ENCODE measurements at regions not wholly inside any gene's neighbourhood (a gene's known extent, or its start where the extent isn't known, plus 50 kb on each side); places are given as distances from the start of the nearest gene placed in this dataset.

- H3K9me3 ChIP-seq (ENCODE audit: severe bottlenecking): no peaks in the 10 kb centered on the region
- no peak for TF ChIP-seq CTCF (IDR thresholded peaks at IDR 0.05; ENCODE audit: poor library complexity, severe bottlenecking)
- no peak for ATAC-seq (ENCODE audit: low read depth)
- no peak overlapping the region for H3K27ac ChIP-seq (ENCODE audit: poor library complexity, severe bottlenecking)
- no peaks in the 10 kb centered on the region for H3K27me3 ChIP-seq (ENCODE audit: insufficient read depth, poor library complexity, severe bottlenecking)
- no peak overlapping the region for H3K4me3 ChIP-seq (ENCODE audit: severe bottlenecking)
- H3K36me3 ChIP-seq (ENCODE audit: low read depth): no peaks in the 10 kb centered on the region
- DNase-seq (ENCODE audit: low spot score): no peak
- H3K4me1 ChIP-seq (ENCODE audit: insufficient read depth, poor library complexity, severe bottlenecking): no peaks in the 10 kb centered on the region
These were observed 378.6 kb upstream of the KLF4 start for GRCh38 chr9:107868186-107868585.

- no peak for ATAC-seq (ENCODE audit: low read depth)
- no peaks in the 10 kb centered on the region for H3K36me3 ChIP-seq (ENCODE audit: low read depth)
- no peak overlapping the region for H3K27ac ChIP-seq (ENCODE audit: poor library complexity, severe bottlenecking)
- H3K4me1 ChIP-seq (ENCODE audit: insufficient read depth, poor library complexity, severe bottlenecking): no peaks in the 10 kb centered on the region
- no peaks in the 10 kb centered on the region for H3K9me3 ChIP-seq (ENCODE audit: severe bottlenecking)
- no peaks in the 10 kb centered on the region for H3K27me3 ChIP-seq (ENCODE audit: insufficient read depth, poor library complexity, severe bottlenecking)
- H3K4me3 ChIP-seq (ENCODE audit: severe bottlenecking): no peak overlapping the region
- no peak for DNase-seq (ENCODE audit: low spot score)
- no peak for TF ChIP-seq CTCF (IDR thresholded peaks at IDR 0.05; ENCODE audit: poor library complexity, severe bottlenecking)
These were observed 378.2 kb upstream of the KLF4 start for GRCh38 chr9:107867738-107868137.

- H3K27ac ChIP-seq (ENCODE audit: poor library complexity, severe bottlenecking): no peak overlapping the region
- no peaks in the 10 kb centered on the region for H3K9me3 ChIP-seq (ENCODE audit: severe bottlenecking)
- H3K36me3 ChIP-seq (ENCODE audit: low read depth): no peaks in the 10 kb centered on the region
- DNase-seq (ENCODE audit: low spot score) (no peak), ATAC-seq (ENCODE audit: low read depth) (no peak)
- no peaks in the 10 kb centered on the region for H3K4me1 ChIP-seq (ENCODE audit: insufficient read depth, poor library complexity, severe bottlenecking)
- TF ChIP-seq CTCF (IDR thresholded peaks at IDR 0.05; ENCODE audit: poor library complexity, severe bottlenecking): no peak
- no peaks in the 10 kb centered on the region for H3K27me3 ChIP-seq (ENCODE audit: insufficient read depth, poor library complexity, severe bottlenecking)
- no peak overlapping the region for H3K4me3 ChIP-seq (ENCODE audit: severe bottlenecking)
These were observed 377.2 kb upstream of the KLF4 start for GRCh38 chr9:107866711-107867311.

GRCh38 chr9:107863396-107863795 is 373.8 kb upstream of the KLF4 start:
- Histone ChIP-seq H3K9me3 (ENCODE audit: severe bottlenecking) (no peaks in the 10 kb centered on the region), H3K27me3 (ENCODE audit: insufficient read depth, poor library complexity, severe bottlenecking) (no peaks in the 10 kb centered on the region), H3K4me1 (ENCODE audit: insufficient read depth, poor library complexity, severe bottlenecking) (no peaks in the 10 kb centered on the region), H3K4me3 (ENCODE audit: severe bottlenecking) (no peak overlapping the region), H3K27ac (ENCODE audit: poor library complexity, severe bottlenecking) (no peak overlapping the region), H3K36me3 (ENCODE audit: low read depth) (no peaks in the 10 kb centered on the region)
- ATAC-seq (ENCODE audit: low read depth): no peak
- TF ChIP-seq CTCF (IDR thresholded peaks at IDR 0.05; ENCODE audit: poor library complexity, severe bottlenecking): no peak
- no peak for DNase-seq (ENCODE audit: low spot score)

GRCh38 chr9:107862881-107863280 is 373.3 kb upstream of the KLF4 start:
- Histone ChIP-seq H3K4me1 (ENCODE audit: insufficient read depth, poor library complexity, severe bottlenecking) (no peaks in the 10 kb centered on the region), H3K4me3 (ENCODE audit: severe bottlenecking) (no peak overlapping the region), H3K27me3 (ENCODE audit: insufficient read depth, poor library complexity, severe bottlenecking) (no peaks in the 10 kb centered on the region), H3K9me3 (ENCODE audit: severe bottlenecking) (no peaks in the 10 kb centered on the region), H3K36me3 (ENCODE audit: low read depth) (no peaks in the 10 kb centered on the region), H3K27ac (ENCODE audit: poor library complexity, severe bottlenecking) (no peak overlapping the region)
- ATAC-seq (ENCODE audit: low read depth): no peak
- TF ChIP-seq CTCF (IDR thresholded peaks at IDR 0.05; ENCODE audit: poor library complexity, severe bottlenecking): no peak
- DNase-seq (ENCODE audit: low spot score): no peak

All from RWPE2 (cell line).